GM06990 (cell line): ENCODE measurements at regions not wholly inside any gene's neighbourhood (a gene's known extent, or its start where the extent isn't known, plus 50 kb on each side); places are given as distances from the start of the nearest gene placed in this dataset.

ENCODE experiments used
- DNase-seq: peaks from one replicate; pipeline ENCODE4 v3.0.0-alpha.2; 2011; ENCODE audit not compliant: insufficient read length; ENCODE audit errors: extremely low read depth
- H3K27me3 ChIP-seq: replicated peaks from 2 replicates; pipeline ENCODE4 v1.6.0; 2011; ENCODE audit warnings: low read length; ENCODE audit not compliant: control insufficient read depth, insufficient read depth
- H3K36me3 ChIP-seq: 2 replicates; pipeline ENCODE4 v1.5.1; 2011; ENCODE audit warnings: low read length; ENCODE audit not compliant: control insufficient read depth, insufficient read depth
- H3K4me3 ChIP-seq: replicated peaks from 2 replicates; pipeline ENCODE4 v1.5.1; 2011; ENCODE audit warnings: low read depth, mild to moderate bottlenecking, control low read depth, low read length
- TF ChIP-seq, protein P1 (sequence below): IDR thresholded peaks from 2 replicates; pipeline ENCODE4 v1.5.1; 2011; ENCODE audit warnings: low read length, control low read depth, mild to moderate bottlenecking, inconsistent platforms; ENCODE audit not compliant: insufficient read depth, poor library complexity, severe bottlenecking

DNA sequence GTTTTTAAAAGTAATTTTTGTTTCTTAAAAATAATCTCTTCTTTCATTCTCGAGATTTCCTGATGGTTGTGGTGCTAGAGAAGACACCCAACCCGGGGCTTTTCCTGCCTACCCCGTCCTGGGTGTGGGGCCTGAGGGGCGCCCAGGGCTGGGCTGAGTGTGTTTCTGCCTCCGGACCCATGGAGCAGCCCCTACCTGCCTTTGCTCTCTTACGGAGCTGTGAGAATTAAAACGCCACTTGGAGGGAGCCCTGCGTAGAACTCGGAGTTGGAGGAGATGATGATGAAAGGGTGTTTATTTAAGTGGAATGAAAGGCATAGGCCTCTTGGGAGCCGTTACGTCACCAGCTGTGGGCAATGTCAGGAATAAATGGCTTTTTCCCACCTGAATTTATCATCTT, 261.8 kb upstream of the SHH start:
- Histone ChIP-seq H3K27me3 (0 out of 2 replicates have a peak, but pooled peaks cover 1% of the 10 kb centered on the region), H3K36me3 (no peaks in the 10 kb centered on the region), H3K4me3 (no peak overlapping the region)
- no peak for DNase-seq
- TF ChIP-seq, protein P1, sequence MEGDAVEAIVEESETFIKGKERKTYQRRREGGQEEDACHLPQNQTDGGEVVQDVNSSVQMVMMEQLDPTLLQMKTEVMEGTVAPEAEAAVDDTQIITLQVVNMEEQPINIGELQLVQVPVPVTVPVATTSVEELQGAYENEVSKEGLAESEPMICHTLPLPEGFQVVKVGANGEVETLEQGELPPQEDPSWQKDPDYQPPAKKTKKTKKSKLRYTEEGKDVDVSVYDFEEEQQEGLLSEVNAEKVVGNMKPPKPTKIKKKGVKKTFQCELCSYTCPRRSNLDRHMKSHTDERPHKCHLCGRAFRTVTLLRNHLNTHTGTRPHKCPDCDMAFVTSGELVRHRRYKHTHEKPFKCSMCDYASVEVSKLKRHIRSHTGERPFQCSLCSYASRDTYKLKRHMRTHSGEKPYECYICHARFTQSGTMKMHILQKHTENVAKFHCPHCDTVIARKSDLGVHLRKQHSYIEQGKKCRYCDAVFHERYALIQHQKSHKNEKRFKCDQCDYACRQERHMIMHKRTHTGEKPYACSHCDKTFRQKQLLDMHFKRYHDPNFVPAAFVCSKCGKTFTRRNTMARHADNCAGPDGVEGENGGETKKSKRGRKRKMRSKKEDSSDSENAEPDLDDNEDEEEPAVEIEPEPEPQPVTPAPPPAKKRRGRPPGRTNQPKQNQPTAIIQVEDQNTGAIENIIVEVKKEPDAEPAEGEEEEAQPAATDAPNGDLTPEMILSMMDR: no peak

GRCh38 chr7:156073366-156074052, 261.2 kb upstream of the SHH start:
- TF ChIP-seq, protein P1: no peak
- no peaks in the 10 kb centered on the region for H3K36me3 ChIP-seq
- 0 out of 2 replicates have a peak, but pooled peaks cover 1% of the 10 kb centered on the region for H3K27me3 ChIP-seq
- no peak overlapping the region for H3K4me3 ChIP-seq
- DNase-seq: no peak

- Histone ChIP-seq H3K4me3 (no peak overlapping the region), H3K36me3 (no peaks in the 10 kb centered on the region), H3K27me3 (0 out of 2 replicates have a peak, but pooled peaks cover 1% of the 10 kb centered on the region)
- DNase-seq: no peak
- TF ChIP-seq, protein P1: no peak
These were observed 259.3 kb upstream of the SHH start for GRCh38 chr7:156071612-156072011.

DNA sequence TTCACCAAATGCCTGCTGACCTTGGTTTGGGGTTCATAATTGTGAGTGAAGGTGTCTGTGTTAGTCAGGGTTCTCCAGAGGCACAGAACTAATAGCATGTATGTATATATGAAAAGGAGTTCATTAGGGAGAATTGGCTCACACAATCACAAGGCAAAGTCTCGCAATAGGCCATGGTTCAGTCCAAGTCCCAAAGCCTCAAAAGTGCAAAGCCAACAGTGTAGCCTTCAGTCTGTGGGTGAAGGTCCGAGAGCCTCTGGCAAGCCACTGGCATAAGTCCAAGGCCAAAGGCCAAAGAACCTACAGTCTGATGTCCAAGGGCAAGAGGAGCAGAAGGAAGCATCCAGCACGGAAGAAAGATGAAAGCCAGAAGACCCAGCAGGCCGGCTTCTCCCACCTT, 257.6 kb upstream of the SHH start:
- Histone ChIP-seq H3K27me3 (0 out of 2 replicates have a peak, but pooled peaks cover 1% of the 10 kb centered on the region), H3K36me3 (no peaks in the 10 kb centered on the region), H3K4me3 (no peak overlapping the region)
- no peak for DNase-seq
- TF ChIP-seq, protein P1: no peak

DNA sequence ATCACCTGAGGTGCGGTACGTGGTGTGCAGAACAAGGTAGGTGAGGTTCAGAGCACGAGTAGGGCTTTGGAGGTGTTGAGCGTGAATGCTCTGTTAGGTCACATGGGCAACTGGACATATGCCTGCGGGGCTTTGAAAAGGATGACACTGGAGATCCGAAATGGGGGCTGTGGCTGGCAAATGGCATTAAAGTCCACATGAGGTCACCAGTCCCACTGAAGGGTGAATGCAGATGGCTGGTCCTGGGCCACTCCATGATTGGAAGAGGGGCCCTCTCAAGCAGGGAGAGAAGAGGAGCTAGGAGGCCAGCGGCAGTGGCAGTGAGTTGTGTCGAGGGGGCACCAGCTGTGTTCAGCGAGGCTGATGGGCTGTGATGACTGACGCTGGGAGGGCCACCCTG, 254.9 kb upstream of the SHH start:
- no peak for DNase-seq
- Histone ChIP-seq H3K27me3 (no peaks in the 10 kb centered on the region), H3K4me3 (no peak overlapping the region), H3K36me3 (no peaks in the 10 kb centered on the region)
- TF ChIP-seq, protein P1: no peak

DNA sequence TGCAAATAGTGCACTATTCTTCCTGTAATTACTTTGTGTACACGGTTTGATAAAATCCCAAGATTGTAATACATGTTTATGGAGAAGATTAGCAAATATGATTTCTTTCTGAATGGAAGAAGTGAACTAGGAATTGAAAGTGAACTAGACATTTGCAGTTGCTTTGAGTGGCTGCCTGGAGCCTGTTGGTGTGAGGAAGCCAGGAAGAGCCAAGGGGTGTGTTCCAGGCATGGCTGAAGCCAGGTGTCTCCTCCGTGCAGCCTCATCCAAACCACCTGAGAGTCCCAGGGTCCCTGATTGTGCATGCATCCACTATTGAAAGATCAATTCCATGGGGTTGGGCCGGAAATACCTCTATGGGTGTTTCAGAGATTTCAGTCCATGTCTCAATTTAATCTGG, 253.1 kb upstream of the SHH start:
- TF ChIP-seq, protein P1: no peak
- no peak overlapping the region for H3K4me3 ChIP-seq
- no peak for DNase-seq
- H3K36me3 ChIP-seq: no peaks in the 10 kb centered on the region
- H3K27me3 ChIP-seq: no peaks in the 10 kb centered on the region
